C4-2B (cell line): ENCODE measurements at regions not wholly inside any gene's neighbourhood (a gene's known extent, or its start where the extent isn't known, plus 50 kb on each side); places are given as distances from the start of the nearest gene placed in this dataset.

Source experiments
- H3K27ac ChIP-seq: fragments of 450-650 bp; 2 replicates; pipeline ENCODE4 v1.5.1; 2017
- CTCF ChIP-seq: fragments of 450-650 bp; conservative IDR thresholded peaks from 2 replicates; pipeline ENCODE4 v1.5.1; 2017; ENCODE audit warnings: mild to moderate bottlenecking
- ZFX ChIP-seq: fragments of 450-650 bp; IDR thresholded peaks from 2 replicates; pipeline ENCODE4 v1.6.1; 2017

GRCh38 chr4:27154706-27155105 lies 294.1 kb downstream of the STIM2 start:
- TF ChIP-seq CTCF = no peak
- TF ChIP-seq ZFX = no peak

GRCh38 chr4:27161191-27161590 lies 300.6 kb downstream of the STIM2 start:
- no peak overlapping the region for H3K27ac ChIP-seq
- no peak for TF ChIP-seq ZFX
- no peak for TF ChIP-seq CTCF

More at GRCh38 chr4:27154706-27155105, 294.1 kb downstream of the STIM2 start:
- H3K27ac ChIP-seq = no peak overlapping the region

GRCh38 chr4:27168783-27169182 lies 308.1 kb downstream of the STIM2 start:
- TF ChIP-seq CTCF (no peak), ZFX (no peak)
- no peak overlapping the region for H3K27ac ChIP-seq

- no peak overlapping the region for H3K27ac ChIP-seq
- TF ChIP-seq ZFX = no peak
- no peak for TF ChIP-seq CTCF
Measured at GRCh38 chr4:27173280-27173679, 312.6 kb downstream of the STIM2 start.

GRCh38 chr4:27176400-27176799 lies 315.8 kb downstream of the STIM2 start:
- no peak overlapping the region for H3K27ac ChIP-seq
- TF ChIP-seq ZFX (no peak), CTCF (peak; percentile 64)

- no peak overlapping the region for H3K27ac ChIP-seq
Measured at GRCh38 chr4:27176881-27177280, 316.2 kb downstream of the STIM2 start.

GRCh38 chr4:27178061-27178460 lies 317.4 kb downstream of the STIM2 start:
- TF ChIP-seq ZFX (no peak), CTCF (no peak)
- no peak overlapping the region for H3K27ac ChIP-seq

More at GRCh38 chr4:27176881-27177280, 316.2 kb downstream of the STIM2 start:
- TF ChIP-seq CTCF = no peak
- no peak for TF ChIP-seq ZFX
